HG02610 (cell line): ENCODE measurements at regions not wholly inside any gene's neighbourhood (a gene's known extent, or its start where the extent isn't known, plus 50 kb on each side); places are given as distances from the start of the nearest gene placed in this dataset.
A peak's percentile ranks its signal among the peaks of the same experiment; 100 is the strongest.

Experiments
- ATAC-seq: cut with Tn5 transposase; IDR thresholded peaks from one replicate; pipeline ENCODE4 v1.9.1; 2021; ENCODE audit warnings: mild to moderate bottlenecking, moderate library complexity; ENCODE audit not compliant: unreplicated experiment

DNA sequence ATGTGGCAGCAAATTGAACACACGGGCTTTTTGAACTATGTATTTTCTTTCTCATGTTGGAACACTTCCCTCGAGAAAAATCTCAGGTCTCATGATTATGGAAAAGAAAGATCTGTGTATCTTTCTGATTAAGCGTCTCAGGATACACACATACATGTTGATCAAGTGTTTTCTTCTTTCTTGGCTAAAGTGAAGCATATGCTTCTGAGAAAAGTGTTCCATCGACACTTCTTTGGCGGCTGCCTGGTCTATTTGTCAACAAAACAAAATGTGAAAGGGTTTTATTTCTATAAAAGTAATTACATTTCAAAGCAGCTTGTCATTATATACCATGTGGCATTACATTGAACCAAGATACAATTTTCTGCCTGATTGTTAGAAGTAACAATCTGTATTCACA is 157.5 kb downstream of the DLEU7 start:
- no peak for ATAC-seq

DNA sequence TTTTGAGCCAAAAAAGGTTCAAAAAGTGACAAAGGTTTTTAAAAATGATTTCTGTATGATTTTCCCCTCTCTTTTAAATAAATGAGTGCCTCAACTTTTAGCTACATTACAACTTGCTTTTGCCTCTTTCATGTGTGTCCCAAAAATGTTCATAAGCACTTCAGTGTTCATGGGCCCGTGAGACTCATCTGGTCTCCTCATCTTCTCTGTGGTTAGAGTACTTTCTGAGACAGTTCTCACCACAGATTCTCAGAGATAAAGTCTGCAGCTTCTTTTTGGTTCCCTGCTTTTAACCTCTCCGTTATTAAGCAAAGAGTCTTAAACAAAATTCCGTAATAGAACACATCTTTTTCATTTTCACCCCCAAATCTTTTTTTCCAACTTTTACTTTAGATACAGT is 156.9 kb downstream of the DLEU7 start:
- ATAC-seq = peak; percentile 62

DNA sequence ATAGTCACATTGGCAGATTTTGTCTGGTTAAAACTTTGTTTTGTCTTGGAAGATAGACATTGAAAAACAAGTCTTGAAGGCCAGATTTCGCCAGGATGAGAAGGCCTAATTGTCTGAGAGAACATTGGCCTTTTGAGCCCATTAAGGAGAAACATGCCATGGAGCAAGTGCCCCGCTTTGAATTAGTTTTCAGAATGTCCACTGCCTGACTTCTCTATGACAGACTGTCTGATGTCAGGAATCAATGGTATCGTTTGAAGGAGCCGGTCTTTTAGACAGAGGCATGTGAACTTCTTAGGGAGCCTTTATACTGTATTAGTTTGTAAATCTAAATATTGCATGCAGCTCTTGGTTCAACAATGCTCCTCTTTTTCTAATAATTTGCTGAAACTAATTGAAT is 155.9 kb downstream of the DLEU7 start:
- no peak for ATAC-seq

DNA sequence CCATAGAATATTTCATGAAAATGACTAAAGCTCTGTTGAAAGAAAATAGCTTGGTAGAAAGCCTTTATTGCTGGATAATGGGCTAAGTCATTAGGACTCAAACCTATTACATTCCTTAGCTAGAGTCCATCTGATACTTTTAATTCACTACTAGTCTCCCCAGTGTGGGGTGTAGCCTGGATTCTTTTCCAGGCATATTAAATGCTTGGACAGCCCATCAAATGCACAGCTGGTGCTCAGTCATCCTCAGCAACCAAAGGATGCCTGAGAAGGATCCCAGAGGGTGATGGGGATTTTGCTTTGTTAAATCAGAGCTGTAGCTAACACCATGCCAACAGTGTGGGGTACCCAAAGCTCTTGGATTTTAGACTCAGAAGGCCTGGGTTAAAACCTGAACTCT is 153.5 kb downstream of the DLEU7 start:
- no peak for ATAC-seq

DNA sequence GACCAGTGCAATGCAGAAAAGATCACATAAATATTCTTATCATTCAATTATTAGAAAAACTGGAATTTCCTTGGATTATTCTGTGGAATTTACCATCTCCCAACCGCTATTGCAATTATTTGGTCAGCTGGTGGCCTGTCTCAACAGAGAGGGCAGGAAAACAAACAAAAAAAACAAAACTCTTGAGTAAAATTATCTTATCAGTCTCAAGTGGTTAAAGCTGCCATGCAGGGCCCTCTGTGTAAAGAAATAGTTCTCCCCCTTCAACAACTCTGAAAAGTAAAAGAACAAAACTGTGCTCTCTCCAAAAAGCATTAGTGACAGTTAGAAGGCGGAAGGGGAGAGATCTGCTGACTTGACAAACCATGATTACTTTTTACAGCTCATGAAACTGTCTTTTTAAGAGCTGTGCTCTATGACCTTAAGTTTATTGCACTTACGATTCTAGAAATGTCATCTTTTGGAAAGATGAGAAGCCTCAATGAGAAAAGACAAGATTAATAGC is 152.3 kb downstream of the DLEU7 start:
- ATAC-seq = no peak

DNA sequence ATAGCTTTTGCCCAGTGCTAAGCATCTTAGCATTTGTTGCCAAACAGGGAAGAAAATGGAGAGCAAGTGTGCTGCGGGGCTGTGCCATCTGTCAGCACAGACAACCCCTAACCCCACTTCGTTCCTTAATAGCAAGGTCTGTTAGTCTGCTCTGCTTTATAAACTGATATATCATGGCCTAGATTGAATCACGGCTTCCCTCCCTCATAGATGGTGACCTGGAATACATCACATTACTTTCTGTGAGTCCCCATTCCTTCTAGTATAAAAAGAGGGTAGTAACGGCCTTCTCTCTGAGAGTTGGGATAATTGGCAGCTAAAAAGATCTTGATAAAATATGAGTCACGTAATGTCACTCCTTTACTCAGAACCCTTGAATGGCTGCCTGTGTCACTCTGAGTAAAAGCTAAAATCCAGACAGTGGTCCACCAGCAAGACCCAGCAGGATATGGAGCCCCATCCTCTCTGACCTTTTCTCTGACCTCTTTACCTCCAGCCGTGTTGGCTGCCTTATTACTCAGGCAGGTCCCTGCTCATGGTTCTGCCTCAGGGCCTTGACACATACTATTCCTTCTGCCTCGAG is 151.7 kb downstream of the DLEU7 start:
- no peak for ATAC-seq

DNA sequence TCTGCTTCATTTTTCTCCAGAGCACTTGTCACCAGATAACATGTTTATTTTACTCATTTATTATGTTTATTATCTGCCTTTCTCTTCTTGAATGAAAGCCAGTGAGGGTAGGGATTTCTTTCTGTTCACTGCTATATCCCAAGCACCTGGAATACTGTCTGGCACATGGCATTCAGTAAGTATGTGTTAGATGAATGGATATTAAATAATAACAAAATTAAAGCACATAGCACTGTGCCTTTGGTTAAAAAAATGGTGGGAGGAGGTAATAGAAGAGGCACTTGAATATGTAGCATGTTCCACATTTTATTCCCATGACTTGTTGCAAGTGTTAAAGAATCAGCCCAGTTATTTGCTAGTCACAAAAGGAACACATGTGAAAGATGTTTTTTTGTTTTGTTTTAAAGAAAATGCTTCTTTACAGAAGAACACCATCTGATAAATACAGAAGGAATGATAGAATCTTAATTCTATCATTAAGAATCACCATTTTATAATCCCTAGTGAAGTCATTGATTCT is 151.0 kb downstream of the DLEU7 start:
- no peak for ATAC-seq

DNA sequence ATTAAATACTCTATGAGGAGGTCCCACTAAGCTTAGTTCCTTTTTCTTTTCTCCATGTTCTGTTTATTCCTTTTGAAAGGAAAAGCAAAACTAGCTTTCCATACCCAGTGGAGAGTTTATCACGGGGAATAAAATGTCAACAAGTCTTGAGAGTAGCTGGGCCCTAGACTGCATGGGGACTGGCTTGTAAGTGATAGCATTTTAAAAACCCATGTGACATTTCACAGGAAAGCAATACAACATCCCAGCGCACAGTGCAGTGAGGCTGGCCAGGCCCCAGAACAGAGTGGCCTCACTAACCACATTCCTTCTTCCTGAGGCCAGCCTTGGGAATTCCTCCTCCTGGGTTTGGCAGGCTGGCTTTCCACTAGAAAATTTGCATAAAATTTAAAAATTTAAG is 149.8 kb downstream of the DLEU7 start:
- ATAC-seq = no peak

DNA sequence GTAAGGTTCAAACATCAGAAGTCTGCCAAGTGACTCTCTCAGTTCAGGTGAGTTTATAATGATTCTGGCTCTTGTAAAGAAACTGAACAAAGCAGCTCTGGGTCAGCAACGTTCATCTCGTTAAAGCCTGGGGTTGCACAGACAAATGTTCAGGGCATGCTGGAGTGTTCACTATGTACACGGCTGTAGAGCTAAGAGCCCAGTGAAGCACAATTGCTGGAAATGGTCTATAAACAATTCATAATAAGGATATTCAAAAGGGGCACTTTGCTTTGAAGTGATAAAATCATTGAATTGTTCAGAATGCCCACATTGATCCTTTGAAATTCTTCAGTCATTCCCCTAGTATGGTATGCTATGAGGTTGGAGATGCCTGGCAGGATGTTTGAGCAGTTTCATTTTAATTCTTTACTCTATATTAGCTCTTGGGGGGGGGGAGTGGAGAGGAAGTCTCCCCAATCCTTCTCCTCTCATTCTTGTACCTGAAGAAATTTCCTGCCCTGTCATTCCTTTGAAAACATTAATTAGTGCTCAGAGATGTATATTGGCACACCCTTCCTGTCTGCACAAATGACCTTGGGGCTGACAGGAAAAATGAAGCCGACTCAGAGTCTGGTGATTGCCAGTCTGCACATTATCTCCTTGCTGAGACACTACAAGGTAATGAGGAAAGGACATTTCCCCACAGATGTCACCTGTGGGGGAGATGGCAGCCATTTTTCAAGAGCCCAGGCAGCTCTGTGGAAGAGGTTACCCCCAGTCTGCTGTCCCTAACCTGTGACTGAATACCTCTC is 145.5 kb downstream of the DLEU7 start:
- no peak for ATAC-seq

DNA sequence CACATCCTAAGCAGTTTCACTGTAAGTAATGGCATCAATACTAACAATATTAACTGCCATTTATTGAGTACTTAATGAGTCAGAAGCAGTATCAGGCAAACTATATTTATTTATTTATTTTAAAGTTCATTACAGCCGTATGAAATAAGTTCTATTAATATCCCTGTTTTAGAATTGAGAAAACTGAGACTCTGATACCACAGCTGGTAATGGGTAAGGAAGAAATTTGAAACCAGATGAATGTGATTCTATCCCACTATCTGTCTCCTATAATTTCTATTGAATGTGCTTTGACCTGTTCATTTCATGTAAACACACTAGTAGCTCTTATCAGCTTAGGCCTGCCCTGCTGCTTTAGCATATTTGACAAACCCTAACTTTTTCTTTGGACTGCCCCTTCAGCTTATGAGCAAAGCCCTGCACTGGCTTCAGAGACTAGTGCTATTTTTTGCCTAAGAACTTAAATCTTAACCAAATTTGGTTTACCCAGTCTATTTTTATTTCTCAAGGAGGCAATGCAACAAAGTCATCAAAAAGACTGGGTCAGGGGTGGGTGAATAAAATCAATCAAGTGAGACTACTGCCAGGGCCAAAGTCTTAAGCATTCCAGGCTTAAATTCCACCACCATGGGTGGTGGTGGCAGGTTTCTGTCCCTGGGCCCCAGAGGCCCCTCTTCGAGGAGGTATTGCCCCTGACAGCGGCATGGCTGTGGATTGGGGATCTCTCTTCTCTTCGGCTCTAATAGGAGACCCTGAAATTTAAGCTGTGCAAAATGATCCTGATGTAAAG is 143.4 kb downstream of the DLEU7 start:
- ATAC-seq = no peak

DNA sequence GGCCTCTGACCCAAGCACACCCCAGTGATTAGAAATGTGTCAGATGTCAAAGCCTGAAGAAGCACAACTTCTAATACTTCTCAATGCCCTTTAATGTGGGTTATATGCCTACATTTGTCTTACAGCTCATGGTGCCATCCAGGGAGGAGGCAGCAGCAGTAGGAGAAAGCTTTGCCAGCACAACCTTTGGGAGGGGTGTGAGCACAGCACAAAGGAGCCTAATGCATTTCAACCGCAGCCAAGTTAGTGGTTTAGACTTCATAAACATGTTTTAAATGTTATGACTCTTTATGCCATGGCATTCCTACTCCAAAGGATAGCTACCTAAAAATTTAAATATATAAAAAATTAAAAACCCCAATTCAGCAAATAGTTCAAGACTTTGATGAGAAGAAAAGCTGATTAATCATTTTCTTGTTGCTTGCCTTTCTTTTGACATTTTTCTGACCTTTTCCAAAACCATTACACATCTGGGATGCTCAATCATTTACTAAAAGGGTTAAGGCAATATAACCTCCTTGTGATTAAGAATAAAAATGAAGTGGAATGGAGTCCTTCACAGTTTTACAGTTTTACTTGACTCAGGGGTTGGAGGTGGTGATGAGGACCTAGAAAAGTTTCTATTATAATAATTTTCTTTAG is 142.7 kb downstream of the DLEU7 start:
- ATAC-seq = no peak

DNA sequence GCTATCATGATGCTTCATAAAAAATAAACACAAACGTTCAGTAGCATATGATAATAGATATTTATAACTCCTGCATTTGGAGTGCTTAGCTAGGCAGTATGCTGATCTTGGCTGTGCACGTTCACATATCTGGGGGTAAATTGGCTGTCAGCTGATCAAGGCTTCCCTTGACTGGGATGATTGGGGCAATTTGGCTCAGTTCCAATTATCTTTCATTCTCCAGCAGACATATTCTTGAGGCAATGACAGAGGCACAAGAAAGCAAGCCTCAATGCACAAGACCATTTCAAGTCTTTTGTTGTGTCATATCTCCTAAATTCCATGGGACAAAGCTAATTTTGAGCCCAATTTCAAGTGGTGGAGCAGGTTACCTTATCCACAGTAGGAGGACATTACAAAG is 142.0 kb downstream of the DLEU7 start:
- ATAC-seq = no peak

DNA sequence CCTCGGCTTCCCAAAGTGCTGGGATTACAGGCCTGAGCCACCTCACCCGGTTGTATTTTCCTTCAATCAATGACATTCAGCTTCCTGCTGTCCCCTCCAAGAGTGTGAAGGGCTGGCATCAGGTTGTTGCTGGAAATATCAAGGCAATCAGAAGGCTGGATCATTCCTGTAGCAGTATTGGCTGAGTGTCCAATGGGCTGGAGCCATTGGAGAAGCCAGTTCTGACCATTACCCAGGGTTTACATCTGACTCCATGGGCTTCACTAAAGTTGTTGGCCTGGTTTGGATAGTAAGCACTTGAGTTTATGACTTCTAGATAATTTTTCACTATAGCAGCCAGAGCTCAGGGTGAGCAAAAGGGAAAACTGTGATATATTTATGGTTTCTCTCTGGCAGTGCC is 137.0 kb downstream of the DLEU7 start:
- no peak for ATAC-seq

DNA sequence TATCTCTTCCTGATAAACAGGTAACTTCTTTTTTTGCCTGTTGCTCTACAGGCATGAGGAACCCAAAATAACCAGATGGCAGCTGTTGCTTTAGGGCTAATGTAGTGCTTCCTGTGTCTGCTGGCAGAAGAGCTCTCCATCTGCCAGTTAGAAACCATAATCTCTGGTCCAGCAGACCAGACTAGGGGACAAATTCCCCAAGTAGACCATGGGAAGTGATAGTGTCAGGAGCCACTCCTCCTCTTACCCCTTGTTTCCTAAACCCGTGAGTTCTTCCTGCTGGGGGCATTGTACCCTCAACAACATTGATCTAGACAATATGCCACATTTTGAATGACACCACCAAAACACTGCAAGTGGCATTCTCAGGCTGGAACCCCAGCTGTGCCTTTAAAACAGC is 135.9 kb downstream of the DLEU7 start:
- ATAC-seq = no peak

DNA sequence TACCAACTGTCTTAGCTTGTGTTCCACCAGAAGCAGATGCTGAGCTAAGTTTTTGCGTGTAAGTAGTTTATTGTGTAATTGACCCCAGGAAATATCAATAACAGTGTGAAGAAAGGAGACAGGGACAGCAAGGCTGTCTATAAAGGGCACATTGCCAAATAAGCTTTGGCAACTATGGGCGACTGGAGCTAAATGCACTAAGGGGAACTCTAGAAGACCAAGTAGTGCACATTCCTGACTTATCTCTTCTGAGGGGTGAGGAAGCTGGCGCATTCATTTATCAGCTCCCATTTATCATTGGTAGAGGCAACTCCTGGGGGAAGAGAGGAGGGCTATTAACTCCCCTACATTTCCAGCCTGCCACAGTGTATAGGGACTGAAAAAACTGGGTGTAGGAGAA is 135.0 kb downstream of the DLEU7 start:
- ATAC-seq = no peak

DNA sequence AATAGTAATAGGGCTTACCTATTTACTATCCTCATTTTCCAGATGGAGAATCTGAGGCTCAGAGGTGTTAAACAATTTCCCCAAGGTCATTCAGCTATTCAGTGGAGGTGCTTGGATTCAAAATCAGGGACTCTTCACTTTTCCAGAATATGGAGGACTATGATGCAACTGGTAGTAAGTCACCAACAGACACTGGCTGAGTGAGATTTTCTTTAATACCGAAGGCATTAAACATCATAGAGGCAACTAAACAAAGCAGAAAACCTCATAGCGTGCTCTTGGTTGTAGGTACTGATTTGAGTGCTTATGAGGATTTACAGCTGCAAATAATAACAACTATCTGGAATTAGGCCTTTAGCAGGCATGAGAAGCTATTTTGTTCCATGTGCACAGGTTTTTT is 134.4 kb downstream of the DLEU7 start:
- ATAC-seq = no peak

DNA sequence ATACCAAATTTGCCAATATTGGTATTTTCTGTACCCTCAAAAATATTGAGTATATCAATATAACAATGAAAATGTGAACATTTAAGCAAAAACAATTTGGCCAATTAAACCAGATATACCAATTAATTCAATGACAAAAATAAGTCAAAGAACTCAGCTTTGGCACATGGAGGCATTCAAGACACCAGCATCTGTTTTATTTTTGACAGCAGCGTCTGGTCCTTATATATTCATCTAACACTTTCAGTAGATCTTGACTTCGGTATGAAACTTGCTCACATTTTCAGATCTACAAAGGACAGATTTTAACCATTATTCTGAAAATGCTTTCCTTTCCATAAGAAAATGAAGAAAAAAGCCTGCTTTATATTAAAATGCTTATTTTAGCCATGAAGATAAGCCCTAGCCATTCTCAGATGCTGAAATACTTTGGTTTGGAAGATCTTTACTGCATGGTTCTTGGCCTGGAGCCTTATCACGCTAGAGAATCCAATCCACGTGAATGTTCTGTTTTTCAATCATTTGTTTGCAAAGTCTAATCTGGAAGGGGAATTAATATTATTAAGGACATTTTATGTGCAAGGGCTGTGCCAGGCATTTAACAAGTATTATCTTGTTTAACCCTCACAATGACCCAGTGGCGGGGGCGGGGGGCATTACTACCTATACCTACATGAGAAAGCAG is 132.2 kb downstream of the DLEU7 start:
- no peak for ATAC-seq

DNA sequence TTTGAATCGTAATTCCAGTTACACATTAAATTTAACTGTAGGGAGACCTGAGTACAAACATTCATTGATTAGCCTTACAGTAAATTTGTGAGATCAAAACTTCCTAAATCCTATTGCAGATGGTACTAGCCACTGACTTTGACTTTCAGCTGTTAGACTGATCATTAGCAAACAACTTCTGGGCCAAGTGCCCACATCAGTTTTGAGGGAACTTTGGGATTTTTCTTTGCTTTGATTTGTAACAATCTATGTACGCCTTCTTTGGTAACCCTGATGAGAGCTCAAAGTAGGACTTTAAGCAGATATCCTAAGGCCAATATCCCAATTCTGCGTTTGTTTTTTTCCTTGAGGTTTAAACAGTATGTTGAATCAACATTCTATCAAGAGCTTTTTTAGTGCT is 131.5 kb downstream of the DLEU7 start:
- no peak for ATAC-seq

DNA sequence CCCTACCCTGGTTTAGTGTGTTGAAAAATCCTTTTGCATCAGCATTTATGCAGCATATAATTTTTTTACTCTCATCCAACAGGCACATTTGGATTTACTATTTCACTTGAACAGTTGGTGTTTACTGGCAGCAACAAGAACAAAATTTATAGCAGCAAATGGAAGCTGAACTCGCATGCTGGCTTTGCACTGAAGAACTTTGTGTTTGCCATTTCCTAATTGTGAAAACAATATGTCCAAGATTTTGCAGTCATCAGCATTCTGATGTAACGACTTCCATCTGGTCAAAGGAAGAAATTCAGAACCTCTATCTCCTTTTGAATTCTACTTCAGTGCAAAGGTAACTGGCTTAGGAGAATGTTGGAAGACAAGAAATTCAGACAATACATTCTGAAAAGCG is 131.0 kb downstream of the DLEU7 start:
- ATAC-seq = no peak

DNA sequence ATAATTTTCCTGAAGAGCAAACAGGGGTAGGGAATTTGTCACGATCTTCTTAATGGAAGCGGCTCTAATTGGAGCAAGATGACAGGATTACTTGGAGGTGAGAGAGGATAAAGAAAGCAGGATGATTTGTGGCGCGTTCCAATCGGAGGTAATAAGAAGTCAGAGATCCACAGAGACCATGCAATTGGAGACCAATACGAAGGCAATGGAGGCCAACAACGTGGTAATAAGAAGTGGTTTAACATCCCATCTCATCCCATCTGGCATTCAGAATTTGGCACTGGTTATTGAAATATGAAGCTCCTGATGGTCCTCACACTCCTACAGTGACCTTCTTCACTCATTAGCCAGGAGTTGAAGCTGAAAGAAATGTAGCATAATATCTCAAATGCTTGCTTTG is 130.6 kb downstream of the DLEU7 start:
- no peak for ATAC-seq
